T-helper 2 cell (primary cell): ENCODE measurements at regions not wholly inside any gene's neighbourhood (a gene's known extent, or its start where the extent isn't known, plus 50 kb on each side); places are given as distances from the start of the nearest gene placed in this dataset.
"Not testable (repeated sequence)": the region's sequence is repeated elsewhere in the genome, so short reads cannot be mapped to it uniquely, and the experiment has no call there.

Experiments used
- DNase-seq, 5 experiments: peaks; one replicate each; pipeline versions ENCODE4 v3.0.0 to v3.0.0-alpha.2; 2012 to 2022

GRCh38 chr4:30838331-30838730 lies 118.2 kb downstream of the PCDH7 start:
- no peak for DNase-seq

- no peak for DNase-seq
Observed at GRCh38 chr4:30839583-30840520, 119.7 kb downstream of the PCDH7 start.

GRCh38 chr4:30840571-30840970 lies 120.4 kb downstream of the PCDH7 start:
- no peak for DNase-seq

GRCh38 chr4:30842142-30842541 lies 122.0 kb downstream of the PCDH7 start:
- no peak for DNase-seq

- DNase-seq: no peak
Observed at GRCh38 chr4:30842689-30843088, 122.5 kb downstream of the PCDH7 start.

GRCh38 chr4:30844861-30845582 lies 124.9 kb downstream of the PCDH7 start:
- no peak for DNase-seq

GRCh38 chr4:30847167-30847566 lies 127.0 kb downstream of the PCDH7 start:
- DNase-seq: no peak

- no peak for DNase-seq
Observed at GRCh38 chr4:30847958-30848357, 127.8 kb downstream of the PCDH7 start.

- no peak for DNase-seq
Observed at GRCh38 chr4:30854531-30854930, 134.4 kb downstream of the PCDH7 start.

- DNase-seq: no peak
Observed at GRCh38 chr4:30855232-30855631, 135.1 kb downstream of the PCDH7 start.

GRCh38 chr4:30856795-30857564 lies 136.8 kb downstream of the PCDH7 start:
- DNase-seq: no peak

- no peak for DNase-seq
Observed at GRCh38 chr4:30860978-30861377, 140.8 kb downstream of the PCDH7 start.

GRCh38 chr4:30862196-30862595 lies 142.0 kb downstream of the PCDH7 start:
- DNase-seq: no peak

- DNase-seq: no peak
Observed at GRCh38 chr4:30863021-30863420, 142.9 kb downstream of the PCDH7 start.

- no peak for DNase-seq
Observed at GRCh38 chr4:30865691-30866090, 145.5 kb downstream of the PCDH7 start.

- DNase-seq: no peak
Observed at GRCh38 chr4:30866346-30866745, 146.2 kb downstream of the PCDH7 start.

GRCh38 chr4:30866907-30867306 lies 146.7 kb downstream of the PCDH7 start:
- no peak for DNase-seq

GRCh38 chr4:30867427-30867826 lies 147.3 kb downstream of the PCDH7 start:
- no peak for DNase-seq

GRCh38 chr4:30868111-30868895 lies 148.1 kb downstream of the PCDH7 start:
- no peak for DNase-seq

GRCh38 chr4:30869387-30869786 lies 149.2 kb downstream of the PCDH7 start:
- DNase-seq: not testable (repeated sequence)

- no peak for DNase-seq
Observed at GRCh38 chr4:30870513-30870912, 150.3 kb downstream of the PCDH7 start.

- DNase-seq: no peak
Observed at GRCh38 chr4:30875658-30876269, 155.6 kb downstream of the PCDH7 start.
